ENCODE measurements at regions not wholly inside any gene's neighbourhood (a gene's known extent, or its start where the extent isn't known, plus 50 kb on each side); places are given as distances from the start of the nearest gene placed in this dataset.
"Not testable (repeated sequence)": the region's sequence is repeated elsewhere in the genome, so short reads cannot be mapped to it uniquely, and the experiment has no call there.

- no peak for TF ChIP-seq POLR2A (IDR thresholded peaks at IDR 0.05; ENCODE audit: low read depth, low read length)
- TF ChIP-seq POU2F2 (IDR thresholded peaks at IDR 0.05; ENCODE audit: low read depth, low read length): no peak
- TF ChIP-seq POLR2AphosphoS5 (IDR thresholded peaks at IDR 0.05; ENCODE audit: low read depth, low read length): no peak
- TF ChIP-seq TAF1 (IDR thresholded peaks at IDR 0.05; ENCODE audit: low read depth, low read length): no peak
- TF ChIP-seq SPI1 (IDR thresholded peaks at IDR 0.05; ENCODE audit: low read depth, low read length): no peak
- FAIRE-seq (no peak), DNase-seq (ENCODE audit: insufficient read length, low spot score) (no peak)
Observed at GRCh38 chr10:118805146-118805545, 50.4 kb upstream of the CACUL1 start.

DNA sequence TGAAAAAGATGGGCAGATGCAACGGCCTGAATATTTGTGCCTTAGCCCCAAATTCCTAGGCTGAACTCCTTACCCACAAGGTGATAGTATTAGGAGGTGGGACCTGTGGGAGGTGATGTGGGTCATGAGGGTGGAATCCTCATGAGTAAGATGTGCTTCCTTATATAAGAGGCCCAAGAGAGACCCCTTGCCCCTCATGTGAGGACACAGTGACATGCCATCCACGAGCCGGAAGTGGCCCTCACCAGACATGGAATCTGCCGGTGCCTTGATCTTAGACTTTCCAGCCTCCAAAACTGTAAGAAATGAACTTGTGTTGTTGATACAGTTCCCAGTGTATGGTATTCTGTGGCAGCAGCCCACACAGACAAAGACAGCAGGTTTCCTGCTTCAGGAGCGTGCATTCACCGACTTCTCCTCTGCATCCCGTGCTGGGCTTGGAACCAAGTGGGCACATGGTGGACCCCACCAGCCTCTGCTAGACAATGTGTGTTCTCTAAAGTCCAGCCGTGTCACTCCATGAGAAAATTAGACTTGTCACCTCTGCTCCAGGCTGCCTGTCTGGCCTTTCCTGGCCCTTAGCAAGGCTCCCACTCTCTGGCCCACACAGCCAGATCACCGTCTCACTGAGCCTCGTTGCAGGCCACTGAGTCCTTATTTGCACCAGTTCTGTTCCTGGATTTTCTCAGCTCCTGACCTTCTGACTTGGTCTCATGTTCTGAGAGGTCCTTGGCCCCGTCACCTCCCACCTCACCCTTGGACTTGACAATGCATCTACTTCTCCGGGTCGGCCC is 52.9 kb upstream of the CACUL1 start:
- DNase-seq (ENCODE audit: insufficient read length, low spot score): no peak
- TF ChIP-seq POLR2AphosphoS5 (IDR thresholded peaks at IDR 0.05; ENCODE audit: low read depth, low read length) (no peak), POLR2A (IDR thresholded peaks at IDR 0.05; ENCODE audit: low read depth, low read length) (no peak), SPI1 (IDR thresholded peaks at IDR 0.05; ENCODE audit: low read depth, low read length) (no peak), PAX5 (IDR thresholded peaks at IDR 0.05; ENCODE audit: insufficient read depth, low read length, severe bottlenecking) (no peak)
- FAIRE-seq: no peak

- FAIRE-seq: no peak
- TF ChIP-seq PAX5 (IDR thresholded peaks at IDR 0.05; ENCODE audit: insufficient read depth, low read length, severe bottlenecking) (no peak), POU2F2 (IDR thresholded peaks at IDR 0.05; ENCODE audit: low read depth, low read length) (no peak), POLR2AphosphoS5 (IDR thresholded peaks at IDR 0.05; ENCODE audit: low read depth, low read length) (no peak), SPI1 (IDR thresholded peaks at IDR 0.05; ENCODE audit: low read depth, low read length) (no peak), TAF1 (IDR thresholded peaks at IDR 0.05; ENCODE audit: low read depth, low read length) (no peak), POLR2A (IDR thresholded peaks at IDR 0.05; ENCODE audit: low read depth, low read length) (no peak)
- DNase-seq (ENCODE audit: insufficient read length, low spot score): no peak
Observed at GRCh38 chr10:118808601-118809356, 54.0 kb upstream of the CACUL1 start.

GRCh38 chr10:118809357-118810220 is 54.8 kb upstream of the CACUL1 start:
- TF ChIP-seq SPI1 (IDR thresholded peaks at IDR 0.05; ENCODE audit: low read depth, low read length) (no peak), POLR2A (IDR thresholded peaks at IDR 0.05; ENCODE audit: low read depth, low read length) (no peak), POLR2AphosphoS5 (IDR thresholded peaks at IDR 0.05; ENCODE audit: low read depth, low read length) (no peak), POU2F2 (IDR thresholded peaks at IDR 0.05; ENCODE audit: low read depth, low read length) (no peak), PAX5 (IDR thresholded peaks at IDR 0.05; ENCODE audit: insufficient read depth, low read length, severe bottlenecking) (no peak), TAF1 (IDR thresholded peaks at IDR 0.05; ENCODE audit: low read depth, low read length) (no peak)
- DNase-seq (ENCODE audit: insufficient read length, low spot score) (no peak), FAIRE-seq (no peak)

DNA sequence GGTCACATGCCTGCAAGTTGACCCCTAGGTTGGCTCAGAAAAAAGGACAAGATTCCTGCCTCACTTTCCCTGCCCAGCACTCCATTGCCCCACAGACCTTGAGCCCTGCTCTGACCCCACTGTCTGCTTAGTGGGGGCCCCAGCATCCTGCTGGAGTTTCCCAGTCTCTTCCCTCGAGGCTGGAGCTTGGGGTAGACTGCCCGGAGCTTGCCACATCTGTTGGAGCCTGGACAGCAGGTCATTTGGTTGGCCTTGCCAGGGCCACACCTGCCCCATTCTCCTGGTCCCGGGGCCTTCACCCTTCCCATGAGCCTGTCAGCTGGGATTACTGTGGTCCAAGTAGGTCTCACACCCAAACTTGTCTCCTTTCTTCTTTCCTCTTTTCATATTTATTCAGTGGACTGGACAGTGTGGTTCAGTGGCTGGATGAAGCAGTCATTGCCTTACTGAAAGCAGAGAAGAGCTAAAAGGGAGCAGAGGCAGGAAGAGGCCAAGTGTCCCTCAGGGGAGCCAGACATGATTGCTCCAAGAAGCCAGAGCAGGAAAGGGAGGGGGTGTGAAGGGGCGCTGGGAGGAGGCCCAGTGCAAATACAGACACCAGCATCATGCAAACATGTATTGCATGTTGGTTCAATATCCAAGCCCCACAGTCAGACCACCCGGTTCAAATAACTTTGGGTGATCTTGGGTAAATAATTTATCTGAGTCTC is 56.2 kb upstream of the CACUL1 start:
- DNase-seq (ENCODE audit: insufficient read length, low spot score): no peak
- FAIRE-seq: no peak
- TF ChIP-seq POU2F2 (IDR thresholded peaks at IDR 0.05; ENCODE audit: low read depth, low read length) (no peak), PAX5 (IDR thresholded peaks at IDR 0.05; ENCODE audit: insufficient read depth, low read length, severe bottlenecking) (no peak), TAF1 (IDR thresholded peaks at IDR 0.05; ENCODE audit: low read depth, low read length) (no peak), POLR2A (IDR thresholded peaks at IDR 0.05; ENCODE audit: low read depth, low read length) (no peak), POLR2AphosphoS5 (IDR thresholded peaks at IDR 0.05; ENCODE audit: low read depth, low read length) (no peak)

GRCh38 chr10:118811675-118812392 is 57.1 kb upstream of the CACUL1 start:
- TF ChIP-seq POU2F2 (IDR thresholded peaks at IDR 0.05; ENCODE audit: low read depth, low read length): no peak
- TF ChIP-seq POLR2AphosphoS5 (IDR thresholded peaks at IDR 0.05; ENCODE audit: low read depth, low read length): no peak
- TF ChIP-seq POLR2A (IDR thresholded peaks at IDR 0.05; ENCODE audit: low read depth, low read length): no peak
- no peak for TF ChIP-seq SPI1 (IDR thresholded peaks at IDR 0.05; ENCODE audit: low read depth, low read length)
- FAIRE-seq: no peak

DNA sequence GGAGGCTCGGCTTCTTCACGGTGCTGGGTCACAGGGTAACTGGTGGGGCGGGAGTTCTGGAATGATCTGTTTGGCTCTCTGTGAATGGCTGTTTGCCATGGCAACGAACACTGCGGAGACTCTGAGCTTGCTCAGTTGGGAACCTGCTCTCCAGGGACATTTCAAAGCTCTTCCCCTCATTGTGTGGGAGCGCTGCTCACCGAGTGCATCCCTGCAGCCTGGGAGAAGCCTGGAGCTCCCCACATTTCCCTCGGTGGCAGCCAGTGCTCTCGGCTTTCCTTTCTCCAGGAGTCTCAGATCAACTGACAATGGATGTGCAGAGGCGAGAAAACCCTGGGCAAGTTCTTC is 57.6 kb upstream of the CACUL1 start:
- DNase-seq (ENCODE audit: insufficient read length, low spot score): no peak
- FAIRE-seq: no peak
- TF ChIP-seq POLR2A (IDR thresholded peaks at IDR 0.05; ENCODE audit: low read depth, low read length): no peak
- TF ChIP-seq POU2F2 (IDR thresholded peaks at IDR 0.05; ENCODE audit: low read depth, low read length): no peak
- no peak for TF ChIP-seq POLR2AphosphoS5 (IDR thresholded peaks at IDR 0.05; ENCODE audit: low read depth, low read length)
- no peak for TF ChIP-seq PAX5 (IDR thresholded peaks at IDR 0.05; ENCODE audit: insufficient read depth, low read length, severe bottlenecking)
- TF ChIP-seq SPI1 (IDR thresholded peaks at IDR 0.05; ENCODE audit: low read depth, low read length): no peak
- no peak for TF ChIP-seq TAF1 (IDR thresholded peaks at IDR 0.05; ENCODE audit: low read depth, low read length)

More at GRCh38 chr10:118811675-118812392, 57.1 kb upstream of the CACUL1 start:
- DNase-seq (ENCODE audit: insufficient read length, low spot score): no peak

GRCh38 chr10:118813001-118813400 is 58.2 kb upstream of the CACUL1 start:
- not testable (repeated sequence) for DNase-seq (ENCODE audit: insufficient read length, low spot score); FAIRE-seq
